HL-60/S4 treated with phorbol 12-myristate 13-acetate at 8.2 ng/mL for 4 days and 3 days (cell line): ENCODE measurements at regions not wholly inside any gene's neighbourhood (a gene's known extent, or its start where the extent isn't known, plus 50 kb on each side); places are given as distances from the start of the nearest gene placed in this dataset.

Experiments used
- in situ Hi-C: fragments of 300-500 bp; cut with MboI; formaldehyde crosslinking; loops from 2 replicates; pipeline ENCODE4 v1.15.0; 2022; ENCODE audit warnings: low sequenced_read_pairs

GRCh38 chr5:54722846-54723433 is 205.4 kb downstream of the SNX18 start:
- in situ Hi-C loops = no loop called here

GRCh38 chr5:54721951-54722654 is 204.5 kb downstream of the SNX18 start:
- in situ Hi-C loops = no loop called here

- in situ Hi-C loops = no loop called here
Observed at GRCh38 chr5:54721116-54721515, 203.6 kb downstream of the SNX18 start.

GRCh38 chr5:54720341-54720740 is 202.8 kb downstream of the SNX18 start:
- in situ Hi-C loops = no loop called here

GRCh38 chr5:54719384-54720283 is 202.1 kb downstream of the SNX18 start:
- in situ Hi-C loops = no loop called here

- in situ Hi-C loops = no loop called here
Observed at GRCh38 chr5:54718656-54719055, 201.1 kb downstream of the SNX18 start.

GRCh38 chr5:54717870-54718269 is 200.3 kb downstream of the SNX18 start:
- in situ Hi-C loops = no loop called here

- in situ Hi-C loops = no loop called here
Observed at GRCh38 chr5:54717459-54717858, 199.9 kb downstream of the SNX18 start.

GRCh38 chr5:54713923-54714581 is 196.5 kb downstream of the SNX18 start:
- in situ Hi-C loops = no loop called here

- in situ Hi-C loops = no loop called here
Observed at GRCh38 chr5:54709096-54709495, 191.5 kb downstream of the SNX18 start.

- in situ Hi-C loops = no loop called here
Observed at GRCh38 chr5:54707841-54708240, 190.3 kb downstream of the SNX18 start.

GRCh38 chr5:54705994-54706653 is 188.6 kb downstream of the SNX18 start:
- in situ Hi-C loops = no loop called here

- in situ Hi-C loops = no loop called here
Observed at GRCh38 chr5:54704825-54705224, 187.3 kb downstream of the SNX18 start.

- in situ Hi-C loops = no loop called here
Observed at GRCh38 chr5:54704333-54704732, 186.8 kb downstream of the SNX18 start.

- in situ Hi-C loops = no loop called here
Observed at GRCh38 chr5:54703565-54704255, 186.2 kb downstream of the SNX18 start.

GRCh38 chr5:54703133-54703532 is 185.6 kb downstream of the SNX18 start:
- in situ Hi-C loops = no loop called here

- in situ Hi-C loops = no loop called here
Observed at GRCh38 chr5:54702470-54702869, 184.9 kb downstream of the SNX18 start.

- in situ Hi-C loops = no loop called here
Observed at GRCh38 chr5:54700986-54701578, 183.5 kb downstream of the SNX18 start.

- in situ Hi-C loops = no loop called here
Observed at GRCh38 chr5:54696931-54697330, 179.4 kb downstream of the SNX18 start.

GRCh38 chr5:54696346-54696745 is 178.8 kb downstream of the SNX18 start:
- in situ Hi-C loops = no loop called here
